ENCODE measurements at regions not wholly inside any gene's neighbourhood (a gene's known extent, or its start where the extent isn't known, plus 50 kb on each side); places are given as distances from the start of the nearest gene placed in this dataset.
A peak's percentile ranks its signal among the peaks of the same experiment; 100 is the strongest.

- no peak for DNase-seq (ENCODE audit: low read depth)
- TF ChIP-seq, protein P1, sequence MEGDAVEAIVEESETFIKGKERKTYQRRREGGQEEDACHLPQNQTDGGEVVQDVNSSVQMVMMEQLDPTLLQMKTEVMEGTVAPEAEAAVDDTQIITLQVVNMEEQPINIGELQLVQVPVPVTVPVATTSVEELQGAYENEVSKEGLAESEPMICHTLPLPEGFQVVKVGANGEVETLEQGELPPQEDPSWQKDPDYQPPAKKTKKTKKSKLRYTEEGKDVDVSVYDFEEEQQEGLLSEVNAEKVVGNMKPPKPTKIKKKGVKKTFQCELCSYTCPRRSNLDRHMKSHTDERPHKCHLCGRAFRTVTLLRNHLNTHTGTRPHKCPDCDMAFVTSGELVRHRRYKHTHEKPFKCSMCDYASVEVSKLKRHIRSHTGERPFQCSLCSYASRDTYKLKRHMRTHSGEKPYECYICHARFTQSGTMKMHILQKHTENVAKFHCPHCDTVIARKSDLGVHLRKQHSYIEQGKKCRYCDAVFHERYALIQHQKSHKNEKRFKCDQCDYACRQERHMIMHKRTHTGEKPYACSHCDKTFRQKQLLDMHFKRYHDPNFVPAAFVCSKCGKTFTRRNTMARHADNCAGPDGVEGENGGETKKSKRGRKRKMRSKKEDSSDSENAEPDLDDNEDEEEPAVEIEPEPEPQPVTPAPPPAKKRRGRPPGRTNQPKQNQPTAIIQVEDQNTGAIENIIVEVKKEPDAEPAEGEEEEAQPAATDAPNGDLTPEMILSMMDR (conservative IDR thresholded peaks at IDR 0.05; ENCODE audit: low read depth, low read length): no peak
- no peak overlapping the region for H3K4me3 ChIP-seq (ENCODE audit: low read length)
These were observed 302.4 kb downstream of the MAT2B start for GRCh38 chr5:163807781-163808180.

GRCh38 chr5:163809473-163809872 lies 304.1 kb downstream of the MAT2B start:
- no peak for DNase-seq (ENCODE audit: low read depth)
- TF ChIP-seq, protein P1 (conservative IDR thresholded peaks at IDR 0.05; ENCODE audit: low read depth, low read length): peak; percentile 15
- no peak overlapping the region for H3K4me3 ChIP-seq (ENCODE audit: low read length)

DNA sequence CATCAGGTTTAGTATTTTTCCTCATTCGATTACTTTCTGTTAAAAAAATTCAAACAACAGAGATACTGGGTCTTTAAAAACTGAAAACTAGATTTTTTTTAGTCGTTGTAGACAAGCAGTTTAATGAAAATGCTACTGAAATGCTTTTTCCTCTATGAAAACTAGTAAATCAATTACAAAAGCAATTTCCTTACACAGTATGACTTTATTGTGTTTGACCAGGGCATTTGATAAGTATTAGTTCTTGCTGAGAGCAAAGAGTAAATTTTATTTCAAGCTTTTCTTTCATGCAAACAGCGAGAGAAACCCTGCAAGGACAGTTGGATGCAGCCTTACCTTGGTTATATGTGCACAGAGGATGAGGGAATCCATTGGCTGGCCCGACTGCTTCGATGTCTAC lies 308.5 kb downstream of the MAT2B start:
- H3K4me3 ChIP-seq (ENCODE audit: low read length): no peak overlapping the region
- DNase-seq (ENCODE audit: low read depth): no peak
- TF ChIP-seq, protein P1 (conservative IDR thresholded peaks at IDR 0.05; ENCODE audit: low read depth, low read length): no peak

- no peak for DNase-seq (ENCODE audit: low read depth)
- H3K4me3 ChIP-seq (ENCODE audit: low read length): no peak overlapping the region
- TF ChIP-seq, protein P1 (conservative IDR thresholded peaks at IDR 0.05; ENCODE audit: low read depth, low read length): no peak
These were observed 309.9 kb downstream of the MAT2B start for GRCh38 chr5:163815240-163815791.

DNA sequence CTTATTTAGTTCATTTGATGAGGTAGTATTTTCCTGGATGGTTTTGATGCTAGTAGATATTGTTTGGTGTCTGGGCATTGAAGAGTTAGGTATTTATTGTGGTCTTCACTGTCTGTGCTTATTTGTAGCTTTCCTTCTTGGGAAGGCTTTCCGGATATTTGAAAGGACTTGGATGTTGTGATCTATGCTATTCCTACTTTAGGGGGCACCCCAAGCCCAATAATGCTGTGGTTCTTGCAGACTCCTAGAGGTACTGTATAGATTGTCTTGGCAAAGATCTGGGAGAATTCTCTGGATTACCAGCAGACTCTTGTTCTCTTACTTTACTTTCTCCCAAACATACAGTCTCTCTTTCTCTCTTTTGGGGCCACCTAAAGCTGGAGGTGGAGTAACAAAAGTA lies 315.7 kb downstream of the MAT2B start:
- TF ChIP-seq, protein P1 (conservative IDR thresholded peaks at IDR 0.05; ENCODE audit: low read depth, low read length): no peak
- DNase-seq (ENCODE audit: low read depth): no peak
- no peak overlapping the region for H3K4me3 ChIP-seq (ENCODE audit: low read length)

DNA sequence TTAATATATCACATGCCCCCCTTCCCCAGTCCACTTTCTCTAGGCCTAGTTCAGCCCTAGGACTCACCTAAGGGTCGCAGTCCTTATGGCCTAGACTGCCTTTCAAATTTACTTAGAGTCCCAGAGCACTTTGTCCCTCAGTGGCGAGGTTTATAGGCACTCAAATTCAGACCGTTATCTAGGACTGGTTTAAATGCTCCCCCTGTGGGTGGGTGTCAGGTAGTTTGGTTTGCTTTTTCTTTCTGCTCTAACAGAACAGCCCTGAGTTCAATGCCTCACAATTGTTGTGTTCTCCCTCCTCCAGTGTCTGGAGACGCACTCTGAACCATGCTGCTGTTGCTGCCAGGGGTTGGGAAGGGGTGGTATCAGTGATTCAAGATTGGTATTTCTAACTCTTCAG lies 317.1 kb downstream of the MAT2B start:
- no peak overlapping the region for H3K4me3 ChIP-seq (ENCODE audit: low read length)
- TF ChIP-seq, protein P1 (conservative IDR thresholded peaks at IDR 0.05; ENCODE audit: low read depth, low read length): no peak
- DNase-seq (ENCODE audit: low read depth): no peak

DNA sequence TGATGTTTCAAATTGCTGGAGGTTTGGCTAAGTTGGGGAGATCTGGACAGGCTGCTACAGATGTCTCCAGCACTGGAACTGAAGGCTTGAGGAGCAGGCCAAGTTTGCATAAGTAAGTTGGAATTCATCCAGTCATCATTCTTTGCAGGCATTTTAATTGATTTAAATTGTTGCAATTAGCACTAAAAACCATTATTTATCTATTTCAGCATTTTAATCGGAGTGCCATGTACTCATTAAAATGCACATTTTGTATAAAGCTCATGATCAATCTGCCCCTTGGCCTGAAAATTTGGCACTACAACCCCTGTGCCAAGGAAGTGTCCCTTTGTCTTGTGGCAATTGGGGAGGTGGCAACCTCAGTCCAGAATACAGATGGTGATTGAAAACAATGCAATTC lies 320.2 kb downstream of the MAT2B start:
- DNase-seq (ENCODE audit: low read depth): no peak
- TF ChIP-seq, protein P1 (conservative IDR thresholded peaks at IDR 0.05; ENCODE audit: low read depth, low read length): no peak
- H3K4me3 ChIP-seq (ENCODE audit: low read length): no peak overlapping the region
